ENCODE measurements at regions not wholly inside any gene's neighbourhood (a gene's known extent, or its start where the extent isn't known, plus 50 kb on each side); places are given as distances from the start of the nearest gene placed in this dataset.

DNA sequence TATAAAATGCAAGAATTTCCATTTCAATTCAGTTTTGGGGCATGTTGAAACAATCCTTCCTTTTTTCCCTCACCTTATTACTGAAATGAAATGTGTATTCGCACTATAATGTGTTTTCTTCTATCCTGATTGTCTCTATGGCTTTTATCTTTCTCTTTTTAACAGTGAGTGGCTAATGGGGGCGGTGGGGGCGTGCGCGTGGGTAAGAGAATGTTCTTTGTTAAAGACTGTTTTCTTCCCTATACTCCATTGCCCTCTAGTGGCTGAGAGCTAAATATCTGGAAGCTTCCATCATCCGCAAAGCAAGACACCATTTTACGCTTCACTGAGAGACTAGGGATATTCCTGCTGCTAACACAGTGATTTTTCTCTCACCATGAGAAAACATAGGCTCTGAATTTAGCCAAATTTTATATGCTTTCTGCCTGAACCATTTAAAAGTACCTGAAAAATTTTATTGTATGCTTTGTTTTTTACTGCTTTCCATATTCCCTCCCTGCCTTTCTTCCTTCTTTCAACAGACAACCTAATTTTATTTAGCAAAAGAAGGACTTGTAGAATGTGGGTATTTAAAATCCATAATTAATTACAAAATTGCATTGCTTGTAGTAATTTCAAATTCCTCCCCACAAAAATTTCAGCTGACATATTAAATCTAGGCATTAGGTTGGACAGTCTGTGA lies 194.0 kb downstream of the GASK1B start:
- TF ChIP-seq POLR2AphosphoS5 (IDR thresholded peaks at IDR 0.05; ENCODE audit: low read depth, low read length) (no peak), TAF1 (IDR thresholded peaks at IDR 0.05; ENCODE audit: low read depth, low read length) (no peak), POLR2A (IDR thresholded peaks at IDR 0.05; ENCODE audit: low read depth, low read length) (no peak), SPI1 (IDR thresholded peaks at IDR 0.05; ENCODE audit: low read depth, low read length) (no peak), PAX5 (IDR thresholded peaks at IDR 0.05; ENCODE audit: insufficient read depth, low read length, severe bottlenecking) (no peak)
